WTC11 (cell line): ENCODE measurements at regions not wholly inside any gene's neighbourhood (a gene's known extent, or its start where the extent isn't known, plus 50 kb on each side); places are given as distances from the start of the nearest gene placed in this dataset.

Source experiments
- CREB1 ChIP-seq: sonication (generic); formaldehyde crosslinking; IDR thresholded peaks from 2 replicates; pipeline ENCODE4 v1.8.0; 2023; ENCODE audit warnings: mild to moderate bottlenecking, missing genetic modification reagents
- FOXP1 ChIP-seq: sonication (generic); formaldehyde crosslinking; IDR thresholded peaks from 2 replicates; pipeline ENCODE4 v1.8.0; 2022; ENCODE audit warnings: missing genetic modification reagents, mild to moderate bottlenecking, moderate library complexity, borderline replicate concordance
- NR1H2 ChIP-seq: sonication (generic); formaldehyde crosslinking; IDR thresholded peaks from 2 replicates; pipeline ENCODE4 v1.9.0; 2021; ENCODE audit warnings: mild to moderate bottlenecking, moderate library complexity, missing genetic modification reagents
- PRRX2 ChIP-seq: fragments of 250-450 bp; sonication (Bioruptor Pico); IDR thresholded peaks from 2 replicates; pipeline ENCODE4 v1.8.0; 2021; ENCODE audit warnings: mild to moderate bottlenecking
- TCF7 ChIP-seq: sonication (generic); formaldehyde crosslinking; IDR thresholded peaks from 2 replicates; pipeline ENCODE4 v1.8.0; 2022; ENCODE audit warnings: mild to moderate bottlenecking, low read depth, missing genetic modification reagents, moderate library complexity
- TF ChIP-seq, protein P1 (sequence below): sonication (generic); formaldehyde crosslinking; conservative IDR thresholded peaks from 2 replicates; pipeline ENCODE4 v1.8.1; 2022; ENCODE audit warnings: mild to moderate bottlenecking, missing genetic modification reagents
- TF ChIP-seq, protein P2 (sequence below): fragments of 200-600 bp; IDR thresholded peaks from 2 replicates; pipeline ENCODE4 v1.8.0; 2022; ENCODE audit warnings: antibody characterized with exemption
- TF ChIP-seq, protein P3 (sequence below): sonication (generic); formaldehyde crosslinking; IDR thresholded peaks from 2 replicates; pipeline ENCODE4 v1.8.1; 2022; ENCODE audit warnings: mild to moderate bottlenecking, moderate library complexity, missing genetic modification reagents
- TF ChIP-seq, protein P4 (sequence below): sonication (generic); formaldehyde crosslinking; conservative IDR thresholded peaks from 2 replicates; pipeline ENCODE4 v1.8.1; 2023; ENCODE audit warnings: mild to moderate bottlenecking, low read depth, missing genetic modification reagents, moderate library complexity
- TF ChIP-seq, protein P5 (sequence below): sonication (generic); formaldehyde crosslinking; IDR thresholded peaks from 2 replicates; pipeline ENCODE4 v1.8.0; 2022; ENCODE audit warnings: mild to moderate bottlenecking, missing genetic modification reagents
- TF ChIP-seq, protein P6 (sequence below): sonication (generic); formaldehyde crosslinking; IDR thresholded peaks from 2 replicates; pipeline ENCODE4 v1.8.1; 2023; ENCODE audit warnings: mild to moderate bottlenecking, missing genetic modification reagents, borderline replicate concordance

DNA sequence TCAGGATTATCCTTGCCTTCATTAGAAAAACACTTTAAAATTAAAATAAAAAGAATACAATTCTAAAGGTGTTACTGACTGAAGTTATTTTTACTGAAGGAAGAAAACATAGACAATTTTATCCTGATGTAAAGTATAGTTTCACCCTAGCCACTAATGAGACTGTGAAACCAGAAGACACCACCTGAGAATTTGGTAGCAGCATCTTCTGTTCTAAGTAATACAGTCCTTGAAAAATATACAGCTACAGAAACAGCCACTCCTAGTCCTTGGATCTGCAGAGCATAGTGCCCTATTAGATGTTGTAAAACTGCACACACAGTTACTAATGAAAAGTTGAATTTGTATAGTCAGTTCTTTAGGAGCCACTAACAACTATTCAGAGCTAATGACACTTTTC, 377.7 kb downstream of the PRR16 start:
- TF ChIP-seq, protein P1, sequence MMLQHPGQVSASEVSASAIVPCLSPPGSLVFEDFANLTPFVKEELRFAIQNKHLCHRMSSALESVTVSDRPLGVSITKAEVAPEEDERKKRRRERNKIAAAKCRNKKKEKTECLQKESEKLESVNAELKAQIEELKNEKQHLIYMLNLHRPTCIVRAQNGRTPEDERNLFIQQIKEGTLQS (CRISPR knock-in tag), result no peak
- TF ChIP-seq, protein P2, sequence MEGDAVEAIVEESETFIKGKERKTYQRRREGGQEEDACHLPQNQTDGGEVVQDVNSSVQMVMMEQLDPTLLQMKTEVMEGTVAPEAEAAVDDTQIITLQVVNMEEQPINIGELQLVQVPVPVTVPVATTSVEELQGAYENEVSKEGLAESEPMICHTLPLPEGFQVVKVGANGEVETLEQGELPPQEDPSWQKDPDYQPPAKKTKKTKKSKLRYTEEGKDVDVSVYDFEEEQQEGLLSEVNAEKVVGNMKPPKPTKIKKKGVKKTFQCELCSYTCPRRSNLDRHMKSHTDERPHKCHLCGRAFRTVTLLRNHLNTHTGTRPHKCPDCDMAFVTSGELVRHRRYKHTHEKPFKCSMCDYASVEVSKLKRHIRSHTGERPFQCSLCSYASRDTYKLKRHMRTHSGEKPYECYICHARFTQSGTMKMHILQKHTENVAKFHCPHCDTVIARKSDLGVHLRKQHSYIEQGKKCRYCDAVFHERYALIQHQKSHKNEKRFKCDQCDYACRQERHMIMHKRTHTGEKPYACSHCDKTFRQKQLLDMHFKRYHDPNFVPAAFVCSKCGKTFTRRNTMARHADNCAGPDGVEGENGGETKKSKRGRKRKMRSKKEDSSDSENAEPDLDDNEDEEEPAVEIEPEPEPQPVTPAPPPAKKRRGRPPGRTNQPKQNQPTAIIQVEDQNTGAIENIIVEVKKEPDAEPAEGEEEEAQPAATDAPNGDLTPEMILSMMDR, result no peak
- TF ChIP-seq PRRX2 (CRISPR knock-in tag), result no peak
- TF ChIP-seq CREB1 (CRISPR knock-in tag), result no peak
- TF ChIP-seq, protein P3, sequence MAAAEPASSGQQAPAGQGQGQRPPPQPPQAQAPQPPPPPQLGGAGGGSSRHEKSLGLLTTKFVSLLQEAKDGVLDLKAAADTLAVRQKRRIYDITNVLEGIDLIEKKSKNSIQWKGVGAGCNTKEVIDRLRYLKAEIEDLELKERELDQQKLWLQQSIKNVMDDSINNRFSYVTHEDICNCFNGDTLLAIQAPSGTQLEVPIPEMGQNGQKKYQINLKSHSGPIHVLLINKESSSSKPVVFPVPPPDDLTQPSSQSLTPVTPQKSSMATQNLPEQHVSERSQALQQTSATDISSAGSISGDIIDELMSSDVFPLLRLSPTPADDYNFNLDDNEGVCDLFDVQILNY (CRISPR knock-in tag), result no peak
- no peak for TF ChIP-seq FOXP1 (CRISPR knock-in tag)
- TF ChIP-seq, protein P4, sequence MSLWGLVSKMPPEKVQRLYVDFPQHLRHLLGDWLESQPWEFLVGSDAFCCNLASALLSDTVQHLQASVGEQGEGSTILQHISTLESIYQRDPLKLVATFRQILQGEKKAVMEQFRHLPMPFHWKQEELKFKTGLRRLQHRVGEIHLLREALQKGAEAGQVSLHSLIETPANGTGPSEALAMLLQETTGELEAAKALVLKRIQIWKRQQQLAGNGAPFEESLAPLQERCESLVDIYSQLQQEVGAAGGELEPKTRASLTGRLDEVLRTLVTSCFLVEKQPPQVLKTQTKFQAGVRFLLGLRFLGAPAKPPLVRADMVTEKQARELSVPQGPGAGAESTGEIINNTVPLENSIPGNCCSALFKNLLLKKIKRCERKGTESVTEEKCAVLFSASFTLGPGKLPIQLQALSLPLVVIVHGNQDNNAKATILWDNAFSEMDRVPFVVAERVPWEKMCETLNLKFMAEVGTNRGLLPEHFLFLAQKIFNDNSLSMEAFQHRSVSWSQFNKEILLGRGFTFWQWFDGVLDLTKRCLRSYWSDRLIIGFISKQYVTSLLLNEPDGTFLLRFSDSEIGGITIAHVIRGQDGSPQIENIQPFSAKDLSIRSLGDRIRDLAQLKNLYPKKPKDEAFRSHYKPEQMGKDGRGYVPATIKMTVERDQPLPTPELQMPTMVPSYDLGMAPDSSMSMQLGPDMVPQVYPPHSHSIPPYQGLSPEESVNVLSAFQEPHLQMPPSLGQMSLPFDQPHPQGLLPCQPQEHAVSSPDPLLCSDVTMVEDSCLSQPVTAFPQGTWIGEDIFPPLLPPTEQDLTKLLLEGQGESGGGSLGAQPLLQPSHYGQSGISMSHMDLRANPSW (CRISPR knock-in tag), result no peak
- TF ChIP-seq, protein P5, sequence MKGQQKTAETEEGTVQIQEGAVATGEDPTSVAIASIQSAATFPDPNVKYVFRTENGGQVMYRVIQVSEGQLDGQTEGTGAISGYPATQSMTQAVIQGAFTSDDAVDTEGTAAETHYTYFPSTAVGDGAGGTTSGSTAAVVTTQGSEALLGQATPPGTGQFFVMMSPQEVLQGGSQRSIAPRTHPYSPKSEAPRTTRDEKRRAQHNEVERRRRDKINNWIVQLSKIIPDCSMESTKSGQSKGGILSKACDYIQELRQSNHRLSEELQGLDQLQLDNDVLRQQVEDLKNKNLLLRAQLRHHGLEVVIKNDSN, result no peak
- no peak for TF ChIP-seq NR1H2 (CRISPR knock-in tag)
- no peak for TF ChIP-seq TCF7 (CRISPR knock-in tag)
- TF ChIP-seq, protein P6, sequence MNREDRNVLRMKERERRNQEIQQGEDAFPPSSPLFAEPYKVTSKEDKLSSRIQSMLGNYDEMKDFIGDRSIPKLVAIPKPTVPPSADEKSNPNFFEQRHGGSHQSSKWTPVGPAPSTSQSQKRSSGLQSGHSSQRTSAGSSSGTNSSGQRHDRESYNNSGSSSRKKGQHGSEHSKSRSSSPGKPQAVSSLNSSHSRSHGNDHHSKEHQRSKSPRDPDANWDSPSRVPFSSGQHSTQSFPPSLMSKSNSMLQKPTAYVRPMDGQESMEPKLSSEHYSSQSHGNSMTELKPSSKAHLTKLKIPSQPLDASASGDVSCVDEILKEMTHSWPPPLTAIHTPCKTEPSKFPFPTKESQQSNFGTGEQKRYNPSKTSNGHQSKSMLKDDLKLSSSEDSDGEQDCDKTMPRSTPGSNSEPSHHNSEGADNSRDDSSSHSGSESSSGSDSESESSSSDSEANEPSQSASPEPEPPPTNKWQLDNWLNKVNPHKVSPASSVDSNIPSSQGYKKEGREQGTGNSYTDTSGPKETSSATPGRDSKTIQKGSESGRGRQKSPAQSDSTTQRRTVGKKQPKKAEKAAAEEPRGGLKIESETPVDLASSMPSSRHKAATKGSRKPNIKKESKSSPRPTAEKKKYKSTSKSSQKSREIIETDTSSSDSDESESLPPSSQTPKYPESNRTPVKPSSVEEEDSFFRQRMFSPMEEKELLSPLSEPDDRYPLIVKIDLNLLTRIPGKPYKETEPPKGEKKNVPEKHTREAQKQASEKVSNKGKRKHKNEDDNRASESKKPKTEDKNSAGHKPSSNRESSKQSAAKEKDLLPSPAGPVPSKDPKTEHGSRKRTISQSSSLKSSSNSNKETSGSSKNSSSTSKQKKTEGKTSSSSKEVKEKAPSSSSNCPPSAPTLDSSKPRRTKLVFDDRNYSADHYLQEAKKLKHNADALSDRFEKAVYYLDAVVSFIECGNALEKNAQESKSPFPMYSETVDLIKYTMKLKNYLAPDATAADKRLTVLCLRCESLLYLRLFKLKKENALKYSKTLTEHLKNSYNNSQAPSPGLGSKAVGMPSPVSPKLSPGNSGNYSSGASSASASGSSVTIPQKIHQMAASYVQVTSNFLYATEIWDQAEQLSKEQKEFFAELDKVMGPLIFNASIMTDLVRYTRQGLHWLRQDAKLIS (CRISPR knock-in tag), result no peak
